ENCODE measurements at regions not wholly inside any gene's neighbourhood (a gene's known extent, or its start where the extent isn't known, plus 50 kb on each side); places are given as distances from the start of the nearest gene placed in this dataset.

- no peak for DNase-seq (ENCODE audit: low spot score)
These were observed 201.1 kb upstream of the FBXO11 start for GRCh38 chr2:48107326-48107925.

- DNase-seq (ENCODE audit: low spot score) = no peak
These were observed 202.2 kb upstream of the FBXO11 start for GRCh38 chr2:48108455-48108854.

- DNase-seq (ENCODE audit: low spot score) = no peak
These were observed 203.3 kb upstream of the FBXO11 start for GRCh38 chr2:48109491-48110204.

- no peak for DNase-seq (ENCODE audit: low spot score)
These were observed 204.0 kb upstream of the FOXN2 start for GRCh38 chr2:48110492-48110891.

- peak; percentile 4 for DNase-seq (ENCODE audit: low spot score)
These were observed 201.4 kb upstream of the FOXN2 start for GRCh38 chr2:48112911-48113680.

- no peak for DNase-seq (ENCODE audit: low spot score)
These were observed 200.7 kb upstream of the FOXN2 start for GRCh38 chr2:48113767-48114166.

GRCh38 chr2:48114256-48114655 lies 200.2 kb upstream of the FOXN2 start:
- DNase-seq (ENCODE audit: low spot score) = peak; percentile 60

- no peak for DNase-seq (ENCODE audit: low spot score)
These were observed 198.0 kb upstream of the FOXN2 start for GRCh38 chr2:48116497-48116896.

GRCh38 chr2:48118895-48119294 lies 195.6 kb upstream of the FOXN2 start:
- no peak for DNase-seq (ENCODE audit: low spot score)

GRCh38 chr2:48120112-48120511 lies 194.4 kb upstream of the FOXN2 start:
- DNase-seq (ENCODE audit: low spot score) = no peak

GRCh38 chr2:48120759-48121242 lies 193.7 kb upstream of the FOXN2 start:
- DNase-seq (ENCODE audit: low spot score) = peak; percentile 48

- DNase-seq (ENCODE audit: low spot score) = peak; percentile 25
These were observed 192.3 kb upstream of the FOXN2 start for GRCh38 chr2:48122166-48122565.

- DNase-seq (ENCODE audit: low spot score) = no peak
These were observed 189.9 kb upstream of the FOXN2 start for GRCh38 chr2:48124592-48124991.

GRCh38 chr2:48126162-48126561 lies 188.3 kb upstream of the FOXN2 start:
- DNase-seq (ENCODE audit: low spot score) = no peak

GRCh38 chr2:48127612-48128191 lies 186.8 kb upstream of the FOXN2 start:
- no peak for DNase-seq (ENCODE audit: low spot score)

GRCh38 chr2:48129293-48129950 lies 185.1 kb upstream of the FOXN2 start:
- no peak for DNase-seq (ENCODE audit: low spot score)

- no peak for DNase-seq (ENCODE audit: low spot score)
These were observed 182.8 kb upstream of the FOXN2 start for GRCh38 chr2:48131539-48132270.

- no peak for DNase-seq (ENCODE audit: low spot score)
These were observed 182.2 kb upstream of the FOXN2 start for GRCh38 chr2:48132271-48132625.

GRCh38 chr2:48134704-48135103 lies 179.8 kb upstream of the FOXN2 start:
- DNase-seq (ENCODE audit: low spot score) = no peak

GRCh38 chr2:48135797-48136196 lies 178.7 kb upstream of the FOXN2 start:
- DNase-seq (ENCODE audit: low spot score) = no peak

- no peak for DNase-seq (ENCODE audit: low spot score)
These were observed 176.7 kb upstream of the FOXN2 start for GRCh38 chr2:48137829-48138228.

- no peak for DNase-seq (ENCODE audit: low spot score)
These were observed 175.6 kb upstream of the FOXN2 start for GRCh38 chr2:48138898-48139297.

All from activated CD4-positive, alpha-beta T cell treated with anti-CD3 and anti-CD28 coated beads, Interleukin-2, Interleukin-4, amounts not matched to agents 100 ng/mL and 50 ng/mL, durations not matched to agents 16 hours and 8 hours (primary cell).